ENCODE measurements at regions not wholly inside any gene's neighbourhood (a gene's known extent, or its start where the extent isn't known, plus 50 kb on each side); places are given as distances from the start of the nearest gene placed in this dataset.

DNA sequence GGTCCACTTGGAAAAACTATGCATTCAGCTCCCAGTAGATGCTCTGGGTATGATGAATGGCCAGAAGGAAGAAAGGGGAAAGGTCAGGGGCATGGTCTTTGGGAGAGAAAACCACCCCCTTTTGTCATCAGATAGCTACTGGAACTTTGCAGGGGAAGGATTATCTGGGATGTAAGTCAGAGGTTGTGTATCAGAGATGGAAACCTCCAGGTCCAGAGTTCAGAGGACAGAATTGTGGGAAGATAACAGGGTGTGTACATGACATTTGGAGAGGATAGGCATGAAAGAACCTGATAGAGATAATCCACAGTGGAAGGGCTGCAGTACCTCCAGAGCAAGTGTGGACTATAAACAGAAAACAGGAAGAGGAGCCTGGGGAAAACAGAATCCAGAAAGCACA lies 262.7 kb downstream of the SPRY1 start:
- peaks cover 0 to 1% (median 0%) of the 10 kb centered on the region in 3 donors for H3K4me1 Mint-ChIP-seq
- no peak overlapping the region for H3K27ac Mint-ChIP-seq
- no peak overlapping the region for H3K4me3 Mint-ChIP-seq
- H3K9me3 Mint-ChIP-seq, result peaks cover 5 to 17% (median 6%) of the 10 kb centered on the region in 3 donors
- peaks cover 3% of the 10 kb centered on the region for H3K27me3 Mint-ChIP-seq
- peaks cover 4% of the 10 kb centered on the region for H3K36me3 Mint-ChIP-seq

DNA sequence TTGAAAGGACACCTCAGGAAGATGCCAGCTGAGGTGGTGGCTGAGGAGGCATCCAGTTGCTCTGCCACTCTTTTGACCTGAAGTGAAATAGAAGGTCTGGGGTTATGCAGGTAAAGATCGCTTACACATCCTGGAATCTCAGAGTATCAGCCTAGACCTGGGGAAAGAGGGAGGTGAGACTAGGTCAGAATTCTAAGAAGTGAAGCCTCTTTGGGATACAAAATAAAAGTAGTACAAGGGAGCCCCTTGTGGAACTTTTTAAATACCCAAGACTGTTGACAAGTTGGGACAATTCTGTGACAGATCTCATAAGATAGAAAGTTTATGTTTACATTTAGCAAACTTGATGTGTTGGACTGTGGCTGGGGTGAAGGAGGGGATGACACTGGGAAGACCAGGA lies 263.1 kb downstream of the SPRY1 start:
- no peak overlapping the region for H3K4me3 Mint-ChIP-seq
- no peak overlapping the region for H3K27ac Mint-ChIP-seq
- H3K27me3 Mint-ChIP-seq, result peaks cover 3% of the 10 kb centered on the region
- H3K4me1 Mint-ChIP-seq, result peaks cover 0 to 1% (median 0%) of the 10 kb centered on the region in 3 donors
- peaks cover 4% of the 10 kb centered on the region for H3K36me3 Mint-ChIP-seq
- peaks cover 5 to 17% (median 6%) of the 10 kb centered on the region in 3 donors for H3K9me3 Mint-ChIP-seq

DNA sequence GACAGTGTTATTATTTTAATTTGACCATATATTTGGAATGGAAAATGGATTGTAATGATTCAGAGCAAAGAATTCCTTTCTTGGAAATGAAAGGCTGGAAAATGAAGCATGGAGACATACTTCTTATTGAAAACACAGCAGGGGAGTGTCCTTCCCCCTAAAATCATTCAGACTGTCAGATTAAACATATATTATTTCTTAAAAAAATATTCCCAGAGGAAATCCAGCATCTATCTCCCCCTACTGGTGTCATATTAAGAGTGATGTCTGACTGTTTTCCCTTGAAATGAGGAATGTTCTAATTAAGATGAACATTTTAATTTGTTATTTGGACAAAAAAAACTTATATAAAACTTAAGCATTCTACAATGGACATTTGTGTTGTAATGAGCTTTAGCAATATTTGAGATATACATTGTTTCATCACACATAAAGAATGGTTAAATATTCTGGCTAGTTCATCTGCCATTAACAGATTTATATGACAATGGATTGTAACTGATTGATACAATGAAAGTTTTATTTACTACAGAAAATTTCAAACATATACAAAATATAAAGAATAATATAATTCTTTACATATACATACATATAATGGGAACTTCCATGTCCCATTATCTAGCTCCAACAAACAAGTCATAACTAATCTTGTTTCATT lies 264.6 kb downstream of the SPRY1 start:
- H3K27me3 Mint-ChIP-seq, result peaks cover 7% of the 10 kb centered on the region
- peaks cover 5 to 10% (median 6%) of the 10 kb centered on the region in 3 donors for H3K9me3 Mint-ChIP-seq
- peaks cover 4% of the 10 kb centered on the region for H3K36me3 Mint-ChIP-seq

GRCh38 chr4:123662827-123663226 lies 266.2 kb downstream of the SPRY1 start:
- peaks cover 0 to 1% (median 0%) of the 10 kb centered on the region in 3 donors for H3K4me1 Mint-ChIP-seq
- no peaks in the 10 kb centered on the region for H3K9me3 Mint-ChIP-seq
- H3K36me3 Mint-ChIP-seq, result peaks cover 1% of the 10 kb centered on the region
- H3K4me3 Mint-ChIP-seq, result no peak overlapping the region
- H3K27ac Mint-ChIP-seq, result no peak overlapping the region
- H3K27me3 Mint-ChIP-seq, result peaks cover 15% of the 10 kb centered on the region

More for the DNA sequence above, 264.6 kb downstream of the SPRY1 start:
- Mint-ChIP-seq H3K4me3 (no peak overlapping the region), H3K27ac (no peak overlapping the region), H3K4me1 (peaks cover 0 to 1% (median 0%) of the 10 kb centered on the region in 3 donors)

DNA sequence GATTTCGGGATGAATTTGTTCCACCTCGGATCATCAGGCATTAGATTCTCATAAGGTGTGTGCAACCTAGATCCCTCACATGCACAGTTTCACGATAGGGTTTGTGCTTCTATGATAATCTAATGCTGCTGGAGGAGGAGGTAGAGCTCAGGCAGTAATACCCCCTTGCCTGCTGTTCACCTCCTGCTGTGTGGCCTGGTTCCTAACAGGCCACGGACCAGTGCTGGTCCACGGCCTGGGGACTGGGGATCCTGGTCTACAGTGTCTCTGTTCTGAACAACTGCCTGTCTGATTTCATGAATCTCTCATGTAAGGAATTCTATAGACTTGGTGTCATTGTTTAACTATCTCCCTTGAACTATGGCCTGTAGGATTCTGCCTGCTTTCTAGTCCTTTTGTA lies 269.9 kb downstream of the SPRY1 start:
- peaks cover 31% of the 10 kb centered on the region for H3K27me3 Mint-ChIP-seq
- H3K4me3 Mint-ChIP-seq, result no peak overlapping the region
- no peaks in the 10 kb centered on the region for H3K36me3 Mint-ChIP-seq
- no peaks in the 10 kb centered on the region for H3K4me1 Mint-ChIP-seq
- H3K27ac Mint-ChIP-seq, result no peak overlapping the region
- H3K9me3 Mint-ChIP-seq, result no peaks in the 10 kb centered on the region

GRCh38 chr4:123667496-123667895 lies 270.9 kb downstream of the SPRY1 start:
- H3K4me1 Mint-ChIP-seq, result no peaks in the 10 kb centered on the region
- H3K4me3 Mint-ChIP-seq, result no peak overlapping the region
- H3K27ac Mint-ChIP-seq, result no peak overlapping the region
- H3K36me3 Mint-ChIP-seq, result no peaks in the 10 kb centered on the region
- no peaks in the 10 kb centered on the region for H3K9me3 Mint-ChIP-seq
- peaks cover 33% of the 10 kb centered on the region for H3K27me3 Mint-ChIP-seq

- H3K36me3 Mint-ChIP-seq, result no peaks in the 10 kb centered on the region
- no peak overlapping the region for H3K27ac Mint-ChIP-seq
- no peak overlapping the region for H3K4me3 Mint-ChIP-seq
- no peaks in the 10 kb centered on the region for H3K9me3 Mint-ChIP-seq
- H3K27me3 Mint-ChIP-seq, result peaks cover 35% of the 10 kb centered on the region
- no peaks in the 10 kb centered on the region for H3K4me1 Mint-ChIP-seq
Observed at GRCh38 chr4:123667991-123668390, 271.4 kb downstream of the SPRY1 start.

DNA sequence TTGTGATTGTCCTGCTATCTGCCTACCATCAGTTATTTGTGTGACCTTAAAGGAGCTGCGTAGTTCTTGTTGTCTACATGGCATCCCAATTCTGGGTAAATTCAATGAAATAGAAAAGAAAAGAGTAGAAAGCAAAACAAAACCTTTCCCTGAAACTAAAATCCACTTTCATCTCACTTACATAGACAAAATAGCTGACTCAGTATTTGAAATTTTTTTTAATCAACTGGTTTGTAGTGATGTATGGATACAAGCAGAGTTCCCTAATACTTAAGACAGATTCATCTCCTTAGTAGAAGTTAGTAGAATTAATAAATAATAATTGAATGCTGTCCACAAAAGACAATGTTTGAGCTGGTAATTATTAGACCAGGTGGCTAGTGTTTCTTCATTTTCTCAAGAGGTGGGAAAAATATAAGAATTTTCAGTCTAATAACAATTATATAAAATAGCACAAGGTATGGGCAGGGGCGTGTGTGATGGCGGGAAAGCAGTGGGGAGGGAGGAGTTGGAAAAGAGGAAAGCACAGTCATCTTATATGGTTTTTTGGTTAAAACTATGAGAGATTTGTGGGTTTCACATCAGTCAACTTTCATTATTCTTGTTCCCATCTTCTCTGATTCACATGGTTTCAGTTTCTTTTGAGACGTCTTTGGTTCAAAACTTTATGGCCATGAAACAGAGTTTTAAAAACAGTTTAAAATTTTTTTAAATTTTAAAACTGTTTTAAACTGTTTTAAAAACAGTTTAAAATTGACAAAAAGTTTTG lies 275.2 kb downstream of the SPRY1 start:
- H3K27ac Mint-ChIP-seq, result no peak overlapping the region
- H3K4me1 Mint-ChIP-seq, result no peaks in the 10 kb centered on the region
- peak overlapping the region in 1 of 4 donors; percentile 21 for H3K4me3 Mint-ChIP-seq
- H3K27me3 Mint-ChIP-seq, result peaks cover 40% of the 10 kb centered on the region
- no peaks in the 10 kb centered on the region for H3K36me3 Mint-ChIP-seq
- peaks cover 0 to 2% (median 0%) of the 10 kb centered on the region in 3 donors for H3K9me3 Mint-ChIP-seq

DNA sequence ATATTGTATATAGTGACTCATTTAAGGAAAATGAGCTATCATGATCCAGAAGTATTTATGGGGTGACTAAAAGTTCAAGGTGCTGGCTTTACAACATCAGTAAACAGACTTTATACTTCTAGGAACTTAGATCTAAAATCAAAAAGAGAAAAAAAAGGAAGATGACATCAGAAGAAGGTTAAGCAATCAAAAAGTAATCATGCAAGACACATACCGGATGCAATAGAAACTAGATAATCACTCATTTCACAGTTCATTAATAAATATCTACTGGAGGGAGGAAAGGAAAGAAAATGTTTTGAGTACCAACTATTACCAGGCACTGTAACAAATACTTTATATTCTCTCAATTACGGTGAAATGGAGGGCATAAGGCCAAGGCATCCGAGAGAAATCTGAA lies 276.4 kb downstream of the SPRY1 start:
- H3K9me3 Mint-ChIP-seq, result peaks cover 0 to 2% (median 0%) of the 10 kb centered on the region in 3 donors
- no peak overlapping the region for H3K4me3 Mint-ChIP-seq
- H3K4me1 Mint-ChIP-seq, result no peaks in the 10 kb centered on the region
- no peaks in the 10 kb centered on the region for H3K36me3 Mint-ChIP-seq
- no peak overlapping the region for H3K27ac Mint-ChIP-seq
- H3K27me3 Mint-ChIP-seq, result peaks cover 31% of the 10 kb centered on the region

- no peak overlapping the region for H3K27ac Mint-ChIP-seq
- peaks cover 22% of the 10 kb centered on the region for H3K27me3 Mint-ChIP-seq
- no peak overlapping the region for H3K4me3 Mint-ChIP-seq
- H3K4me1 Mint-ChIP-seq, result no peaks in the 10 kb centered on the region
- H3K36me3 Mint-ChIP-seq, result no peaks in the 10 kb centered on the region
- H3K9me3 Mint-ChIP-seq, result peaks cover 0 to 2% (median 0%) of the 10 kb centered on the region in 3 donors
Observed at GRCh38 chr4:123673971-123674370, 277.4 kb downstream of the SPRY1 start.

DNA sequence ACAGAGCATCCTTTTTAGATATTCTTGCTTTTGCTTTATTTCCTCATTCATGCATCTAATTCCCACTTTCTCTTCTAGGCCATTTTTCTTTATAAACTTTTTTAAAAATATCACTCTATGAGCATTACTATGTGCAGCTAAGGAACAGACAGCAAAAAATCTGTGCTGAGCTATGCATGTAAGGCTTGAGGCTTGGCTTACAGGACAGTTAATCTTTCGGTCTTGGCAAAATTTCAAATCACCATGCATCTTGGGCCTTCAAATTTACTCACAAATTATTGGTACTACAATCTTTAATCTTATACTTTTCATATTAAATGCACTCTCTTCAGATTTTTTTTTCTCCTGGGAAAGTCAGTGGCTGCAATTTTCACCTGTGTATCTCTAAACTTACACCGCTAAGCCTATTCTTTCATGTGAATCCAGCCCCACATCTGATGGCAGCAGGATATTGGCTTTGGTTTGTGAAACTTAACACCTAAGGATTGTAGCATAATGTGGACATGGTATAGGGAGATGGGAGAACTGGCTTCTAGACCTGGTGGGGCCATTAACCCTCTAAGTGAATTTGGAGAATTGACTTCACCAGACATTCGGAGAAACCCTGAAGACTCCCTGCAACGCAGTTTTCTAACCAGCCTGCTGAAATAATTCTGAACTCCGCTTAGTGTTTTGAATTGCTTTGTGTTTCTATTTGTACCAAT lies 278.3 kb downstream of the SPRY1 start:
- H3K9me3 Mint-ChIP-seq, result peaks cover 0 to 2% (median 0%) of the 10 kb centered on the region in 3 donors

DNA sequence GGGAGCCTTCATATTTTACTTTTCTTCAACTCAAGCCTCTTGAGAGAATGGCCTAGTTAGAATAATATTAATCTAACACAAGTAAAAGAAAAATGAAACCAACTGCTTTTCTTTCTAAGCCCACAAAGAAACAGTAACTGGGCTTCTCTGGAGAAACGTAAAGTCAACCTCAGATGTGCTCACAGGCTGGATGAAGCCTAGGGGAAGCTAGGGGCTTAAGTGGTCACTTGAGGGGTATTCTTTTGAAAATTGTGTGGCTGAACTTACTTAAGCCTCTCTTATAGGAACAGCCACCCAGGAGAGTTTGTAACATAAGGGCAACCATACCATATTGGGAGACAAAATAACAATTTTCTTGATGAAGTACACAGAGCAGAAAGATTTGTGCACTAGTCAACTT lies 279.0 kb downstream of the SPRY1 start:
- Mint-ChIP-seq H3K4me3 (no peak overlapping the region), H3K27me3 (peaks cover 19% of the 10 kb centered on the region), H3K4me1 (no peaks in the 10 kb centered on the region), H3K9me3 (peaks cover 0 to 2% (median 0%) of the 10 kb centered on the region in 3 donors), H3K36me3 (no peaks in the 10 kb centered on the region), H3K27ac (no peak overlapping the region)

More for the DNA sequence above, 278.3 kb downstream of the SPRY1 start:
- no peak overlapping the region for H3K27ac Mint-ChIP-seq
- no peaks in the 10 kb centered on the region for H3K4me1 Mint-ChIP-seq
- peaks cover 21% of the 10 kb centered on the region for H3K27me3 Mint-ChIP-seq
- no peaks in the 10 kb centered on the region for H3K36me3 Mint-ChIP-seq
- H3K4me3 Mint-ChIP-seq, result no peak overlapping the region

DNA sequence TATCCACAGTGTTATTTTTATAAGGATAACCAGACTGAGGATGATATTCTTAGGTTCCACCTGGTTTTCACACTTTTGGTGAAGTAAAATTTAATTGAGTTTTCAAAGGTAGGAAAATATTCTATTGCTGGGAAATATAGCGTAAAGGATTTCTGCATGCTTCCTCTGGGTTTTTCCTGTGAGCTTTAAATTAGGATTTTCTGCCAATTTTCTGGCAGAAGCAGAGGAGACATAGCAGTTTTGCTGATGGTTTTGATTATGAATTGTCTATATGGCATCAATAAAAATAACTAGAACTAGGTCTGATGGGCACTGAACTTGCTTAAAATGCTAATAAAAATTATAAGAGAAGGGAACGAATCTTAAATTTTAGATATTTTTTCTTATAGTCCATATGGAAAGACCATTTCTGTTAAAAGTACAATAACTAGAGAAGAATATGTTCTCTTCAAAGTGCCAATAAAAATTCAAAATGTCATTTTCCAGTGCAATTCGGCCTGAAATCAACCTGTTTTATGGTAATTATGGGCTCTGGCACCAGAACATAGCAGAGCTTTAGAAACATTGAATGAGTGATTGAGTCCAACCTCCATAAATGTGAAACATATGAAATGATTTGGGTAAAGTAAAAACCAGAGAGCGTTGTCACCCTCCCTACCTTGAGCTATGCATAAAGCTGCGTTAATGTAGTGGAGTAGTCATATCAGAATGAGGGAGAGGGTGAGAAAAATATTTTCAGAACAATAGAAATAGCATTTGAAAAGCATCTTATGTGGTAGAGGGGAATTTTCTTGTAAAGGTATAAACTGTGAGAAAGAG lies 279.7 kb downstream of the SPRY1 start:
- H3K27me3 Mint-ChIP-seq, result peaks cover 15% of the 10 kb centered on the region
- no peaks in the 10 kb centered on the region for H3K36me3 Mint-ChIP-seq
- no peak overlapping the region for H3K27ac Mint-ChIP-seq
- no peaks in the 10 kb centered on the region for H3K4me1 Mint-ChIP-seq
- no peak overlapping the region for H3K4me3 Mint-ChIP-seq
- H3K9me3 Mint-ChIP-seq, result peaks cover 0 to 2% (median 0%) of the 10 kb centered on the region in 3 donors

GRCh38 chr4:123676890-123677229 lies 280.3 kb downstream of the SPRY1 start:
- Mint-ChIP-seq H3K36me3 (no peaks in the 10 kb centered on the region), H3K4me1 (no peaks in the 10 kb centered on the region), H3K27me3 (peaks cover 11% of the 10 kb centered on the region), H3K9me3 (peaks cover 0 to 2% (median 0%) of the 10 kb centered on the region in 3 donors), H3K27ac (no peak overlapping the region), H3K4me3 (no peak overlapping the region)

DNA sequence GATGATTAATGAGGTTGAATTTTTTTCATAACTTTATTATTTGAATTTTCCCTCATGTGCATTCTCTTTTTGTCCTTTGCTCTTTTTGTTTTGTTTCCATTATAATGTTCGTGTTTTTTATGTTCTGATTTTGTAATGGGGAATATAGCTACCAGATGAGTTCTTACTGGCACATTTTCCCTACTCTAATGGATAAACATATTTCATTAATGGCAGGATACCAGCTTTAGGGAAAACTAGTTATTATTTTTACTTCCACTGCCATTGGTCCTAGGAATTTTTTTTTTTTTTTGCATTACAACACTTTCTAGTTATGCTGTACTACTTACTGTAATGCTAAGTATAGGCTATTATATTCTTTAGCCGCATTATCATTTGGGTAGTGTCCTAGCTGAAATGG lies 286.3 kb downstream of the SPRY1 start:
- no peak overlapping the region for H3K27ac Mint-ChIP-seq
- no peak overlapping the region for H3K4me3 Mint-ChIP-seq
- H3K36me3 Mint-ChIP-seq, result no peaks in the 10 kb centered on the region
- peaks cover 5% of the 10 kb centered on the region for H3K27me3 Mint-ChIP-seq
- no peaks in the 10 kb centered on the region for H3K4me1 Mint-ChIP-seq
- peaks cover 0 to 3% (median 2%) of the 10 kb centered on the region in 3 donors for H3K9me3 Mint-ChIP-seq

All from IgD-negative memory B cell (primary cell).